Erythroblast (primary cell): ENCODE measurements at regions not wholly inside any gene's neighbourhood (a gene's known extent, or its start where the extent isn't known, plus 50 kb on each side); places are given as distances from the start of the nearest gene placed in this dataset.

ENCODE experiments used
- GATA1 ChIP-seq: IDR thresholded peaks from 2 replicates; pipeline ENCODE4 v1.6.1; 2011; ENCODE audit warnings: low read depth, mild to moderate bottlenecking, control low read depth, low read length, moderate library complexity
- POLR2A ChIP-seq: IDR thresholded peaks from 2 replicates; pipeline ENCODE4 v1.6.1; 2011; ENCODE audit warnings: mild to moderate bottlenecking, low read length

- TF ChIP-seq POLR2A (no peak), GATA1 (no peak)
Measured at GRCh38 chr5:101429241-101429640, 526.2 kb upstream of the ST8SIA4 start.
